Liver (tissue), 8 donors: ENCODE measurements at regions not wholly inside any gene's neighbourhood (a gene's known extent, or its start where the extent isn't known, plus 50 kb on each side); places are given as distances from the start of the nearest gene placed in this dataset.

Experiments
- DNase-seq: peaks from one replicate; pipeline ENCODE4 v3.0.0-alpha.2; 2017; ENCODE audit warnings: low spot score
- H3K27ac ChIP-seq, 2 donors: one replicate each; pipeline ENCODE4 v1.7.0; 2013; ENCODE audit warnings: inconsistent platforms in 2 of 2, low read length in 2 of 2, control low read depth in 1 of 2, low read depth in 1 of 2, mild to moderate bottlenecking in 1 of 2
- H3K27me3 ChIP-seq, 4 donors: one replicate each; pipeline versions ENCODE4 v1.6.1 to v1.7.0; 2013; ENCODE audit warnings: low read length in 3 of 4, inconsistent platforms in 1 of 4, mild to moderate bottlenecking in 1 of 4, moderate library complexity in 1 of 4; ENCODE audit not compliant: control insufficient read depth in 4 of 4, insufficient read depth in 4 of 4
- H3K36me3 ChIP-seq, 4 donors: one replicate each; pipeline versions ENCODE4 v1.6.1 to v1.7.0; 2013; ENCODE audit warnings: low read length in 3 of 4, mild to moderate bottlenecking in 3 of 4, low read depth in 1 of 4, moderate library complexity in 1 of 4; ENCODE audit not compliant: control insufficient read depth in 4 of 4, insufficient read depth in 3 of 4
- H3K4me1 ChIP-seq, 4 donors: one replicate each; pipeline versions ENCODE4 v1.6.1 to v1.7.0; 2013; ENCODE audit warnings: low read length in 3 of 4, mild to moderate bottlenecking in 3 of 4, moderate library complexity in 1 of 4; ENCODE audit not compliant: control insufficient read depth in 4 of 4, insufficient read depth in 4 of 4
- H3K4me3 ChIP-seq, 3 donors: one replicate each; pipeline versions ENCODE4 v1.6.1 to v1.7.0; 2013; ENCODE audit warnings: low read length in 3 of 3, control low read depth in 1 of 3, low read depth in 1 of 3, mild to moderate bottlenecking in 1 of 3
- H3K9ac ChIP-seq, 2 donors: one replicate each; pipeline ENCODE4 v1.7.0; 2013; ENCODE audit warnings: low read length in 2 of 2, mild to moderate bottlenecking in 2 of 2, moderate library complexity in 2 of 2, control low read depth in 1 of 2, low read depth in 1 of 2
- H3K9me3 ChIP-seq, 4 donors: one replicate each; pipeline versions ENCODE4 v1.6.1 to v1.7.0; 2013; ENCODE audit warnings: low read length in 3 of 4; ENCODE audit not compliant: control insufficient read depth in 4 of 4
- ATF3 ChIP-seq: IDR thresholded peaks from 2 replicates; pipeline ENCODE4 v1.6.1; 2016; ENCODE audit warnings: antibody characterized with exemption
- EGR1 ChIP-seq, 2 donors: IDR thresholded peaks; 2 replicates each; pipeline ENCODE4 v1.6.1; 2016 to 2018; ENCODE audit warnings: antibody characterized with exemption in 2 of 2, low read depth in 2 of 2
- FOXA1 ChIP-seq: IDR thresholded peaks from 2 replicates; pipeline ENCODE4 v1.6.1; 2016; ENCODE audit warnings: antibody characterized with exemption
- FOXA2 ChIP-seq: IDR thresholded peaks from 2 replicates; pipeline ENCODE4 v1.6.1; 2016; ENCODE audit warnings: antibody characterized with exemption
- GABPA ChIP-seq, 2 donors: IDR thresholded peaks in 1 of 2; conservative IDR thresholded peaks in 1 of 2; 2 replicates each; pipeline ENCODE4 v1.6.1; 2016; ENCODE audit warnings: antibody characterized with exemption in 2 of 2, mild to moderate bottlenecking in 1 of 2, moderate library complexity in 1 of 2
- HNF4A ChIP-seq, 2 donors: conservative IDR thresholded peaks; 2 replicates each; pipeline ENCODE4 v1.6.1; 2016; ENCODE audit warnings: antibody characterized with exemption in 2 of 2, mild to moderate bottlenecking in 2 of 2
- HNF4G ChIP-seq: IDR thresholded peaks from 2 replicates; pipeline ENCODE4 v1.6.1; 2016; ENCODE audit warnings: antibody characterized with exemption
- JUND ChIP-seq, 2 donors: IDR thresholded peaks; 2 replicates each; pipeline ENCODE4 v1.6.1; 2016; ENCODE audit warnings: antibody characterized with exemption in 2 of 2
- MAX ChIP-seq: IDR thresholded peaks from 2 replicates; pipeline ENCODE4 v1.6.1; 2016; ENCODE audit warnings: antibody characterized with exemption
- NR2F2 ChIP-seq: IDR thresholded peaks from 2 replicates; pipeline ENCODE4 v1.6.1; 2016; ENCODE audit warnings: antibody characterized with exemption
- RAD21 ChIP-seq, 2 donors: IDR thresholded peaks; 2 replicates each; pipeline ENCODE4 v1.6.1; 2016; ENCODE audit warnings: antibody characterized with exemption in 2 of 2, mild to moderate bottlenecking in 2 of 2
- RXRA ChIP-seq, 2 donors: IDR thresholded peaks; 2 replicates each; pipeline ENCODE4 v1.6.1; 2017 to 2018; ENCODE audit warnings: antibody characterized with exemption in 2 of 2, mild to moderate bottlenecking in 1 of 2
- SP1 ChIP-seq: IDR thresholded peaks from 2 replicates; pipeline ENCODE4 v1.6.1; 2018; ENCODE audit warnings: antibody characterized with exemption, mild to moderate bottlenecking
- TAF1 ChIP-seq: conservative IDR thresholded peaks from 2 replicates; pipeline ENCODE4 v1.6.1; 2016; ENCODE audit warnings: antibody characterized with exemption, mild to moderate bottlenecking
- YY1 ChIP-seq: IDR thresholded peaks from 2 replicates; pipeline ENCODE4 v1.6.1; 2016; ENCODE audit warnings: antibody characterized with exemption, mild to moderate bottlenecking
- WGBS: extraction: QIAGEN DNeasy Blood & Tissue Kit; methylation state at CpG from one replicate; pipeline ENCODE4 v1.1.7; 2013; 5-methylcytosine and 5-hydroxymethylcytosine counted together
- TF ChIP-seq, protein P1 (sequence below): IDR thresholded peaks from 2 replicates; pipeline ENCODE4 v1.6.1; 2016; ENCODE audit warnings: antibody characterized with exemption
- TF ChIP-seq, protein P2 (sequence below): IDR thresholded peaks from 2 replicates; pipeline ENCODE4 v1.6.1; 2016; ENCODE audit warnings: antibody characterized with exemption, mild to moderate bottlenecking
- TF ChIP-seq, protein P3 (sequence below): fragments of 150-350 bp; IDR thresholded peaks from 2 replicates; pipeline ENCODE4 v1.5.1; 2017; ENCODE audit warnings: improper control_type of control experiment, low read depth, low read length; ENCODE audit not compliant: missing input control
- donor health status: healthy.
- donor health status: healthy.
- donor health status: healthy.
- donor health status: healthy.
- donor health status: healthy.

GRCh38 chr20:60250251-60250650, 292.0 kb downstream of the CDH26 start:
- TF ChIP-seq GABPA (IDR thresholded peaks at IDR 0.05 in 1 of 2, conservative IDR thresholded peaks at IDR 0.05 in 1 of 2) (no peak), RXRA (IDR thresholded peaks at IDR 0.05) (no peak), SP1 (no peak), TAF1 (no peak), ATF3 (no peak), EGR1 (IDR thresholded peaks at IDR 0.05; ENCODE audit: low read depth in 2 of 2) (no peak), JUND (IDR thresholded peaks at IDR 0.05) (no peak), HNF4A (conservative IDR thresholded peaks at IDR 0.05) (no peak), FOXA2 (no peak), HNF4G (no peak), YY1 (no peak), MAX (no peak), NR2F2 (no peak), FOXA1 (no peak), RAD21 (IDR thresholded peaks at IDR 0.05) (no peak)
- TF ChIP-seq, protein P1, sequence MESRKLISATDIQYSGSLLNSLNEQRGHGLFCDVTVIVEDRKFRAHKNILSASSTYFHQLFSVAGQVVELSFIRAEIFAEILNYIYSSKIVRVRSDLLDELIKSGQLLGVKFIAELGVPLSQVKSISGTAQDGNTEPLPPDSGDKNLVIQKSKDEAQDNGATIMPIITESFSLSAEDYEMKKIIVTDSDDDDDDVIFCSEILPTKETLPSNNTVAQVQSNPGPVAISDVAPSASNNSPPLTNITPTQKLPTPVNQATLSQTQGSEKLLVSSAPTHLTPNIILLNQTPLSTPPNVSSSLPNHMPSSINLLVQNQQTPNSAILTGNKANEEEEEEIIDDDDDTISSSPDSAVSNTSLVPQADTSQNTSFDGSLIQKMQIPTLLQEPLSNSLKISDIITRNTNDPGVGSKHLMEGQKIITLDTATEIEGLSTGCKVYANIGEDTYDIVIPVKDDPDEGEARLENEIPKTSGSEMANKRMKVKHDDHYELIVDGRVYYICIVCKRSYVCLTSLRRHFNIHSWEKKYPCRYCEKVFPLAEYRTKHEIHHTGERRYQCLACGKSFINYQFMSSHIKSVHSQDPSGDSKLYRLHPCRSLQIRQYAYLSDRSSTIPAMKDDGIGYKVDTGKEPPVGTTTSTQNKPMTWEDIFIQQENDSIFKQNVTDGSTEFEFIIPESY: no peak
- TF ChIP-seq, protein P2, sequence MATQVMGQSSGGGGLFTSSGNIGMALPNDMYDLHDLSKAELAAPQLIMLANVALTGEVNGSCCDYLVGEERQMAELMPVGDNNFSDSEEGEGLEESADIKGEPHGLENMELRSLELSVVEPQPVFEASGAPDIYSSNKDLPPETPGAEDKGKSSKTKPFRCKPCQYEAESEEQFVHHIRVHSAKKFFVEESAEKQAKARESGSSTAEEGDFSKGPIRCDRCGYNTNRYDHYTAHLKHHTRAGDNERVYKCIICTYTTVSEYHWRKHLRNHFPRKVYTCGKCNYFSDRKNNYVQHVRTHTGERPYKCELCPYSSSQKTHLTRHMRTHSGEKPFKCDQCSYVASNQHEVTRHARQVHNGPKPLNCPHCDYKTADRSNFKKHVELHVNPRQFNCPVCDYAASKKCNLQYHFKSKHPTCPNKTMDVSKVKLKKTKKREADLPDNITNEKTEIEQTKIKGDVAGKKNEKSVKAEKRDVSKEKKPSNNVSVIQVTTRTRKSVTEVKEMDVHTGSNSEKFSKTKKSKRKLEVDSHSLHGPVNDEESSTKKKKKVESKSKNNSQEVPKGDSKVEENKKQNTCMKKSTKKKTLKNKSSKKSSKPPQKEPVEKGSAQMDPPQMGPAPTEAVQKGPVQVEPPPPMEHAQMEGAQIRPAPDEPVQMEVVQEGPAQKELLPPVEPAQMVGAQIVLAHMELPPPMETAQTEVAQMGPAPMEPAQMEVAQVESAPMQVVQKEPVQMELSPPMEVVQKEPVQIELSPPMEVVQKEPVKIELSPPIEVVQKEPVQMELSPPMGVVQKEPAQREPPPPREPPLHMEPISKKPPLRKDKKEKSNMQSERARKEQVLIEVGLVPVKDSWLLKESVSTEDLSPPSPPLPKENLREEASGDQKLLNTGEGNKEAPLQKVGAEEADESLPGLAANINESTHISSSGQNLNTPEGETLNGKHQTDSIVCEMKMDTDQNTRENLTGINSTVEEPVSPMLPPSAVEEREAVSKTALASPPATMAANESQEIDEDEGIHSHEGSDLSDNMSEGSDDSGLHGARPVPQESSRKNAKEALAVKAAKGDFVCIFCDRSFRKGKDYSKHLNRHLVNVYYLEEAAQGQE: no peak
- TF ChIP-seq, protein P3, sequence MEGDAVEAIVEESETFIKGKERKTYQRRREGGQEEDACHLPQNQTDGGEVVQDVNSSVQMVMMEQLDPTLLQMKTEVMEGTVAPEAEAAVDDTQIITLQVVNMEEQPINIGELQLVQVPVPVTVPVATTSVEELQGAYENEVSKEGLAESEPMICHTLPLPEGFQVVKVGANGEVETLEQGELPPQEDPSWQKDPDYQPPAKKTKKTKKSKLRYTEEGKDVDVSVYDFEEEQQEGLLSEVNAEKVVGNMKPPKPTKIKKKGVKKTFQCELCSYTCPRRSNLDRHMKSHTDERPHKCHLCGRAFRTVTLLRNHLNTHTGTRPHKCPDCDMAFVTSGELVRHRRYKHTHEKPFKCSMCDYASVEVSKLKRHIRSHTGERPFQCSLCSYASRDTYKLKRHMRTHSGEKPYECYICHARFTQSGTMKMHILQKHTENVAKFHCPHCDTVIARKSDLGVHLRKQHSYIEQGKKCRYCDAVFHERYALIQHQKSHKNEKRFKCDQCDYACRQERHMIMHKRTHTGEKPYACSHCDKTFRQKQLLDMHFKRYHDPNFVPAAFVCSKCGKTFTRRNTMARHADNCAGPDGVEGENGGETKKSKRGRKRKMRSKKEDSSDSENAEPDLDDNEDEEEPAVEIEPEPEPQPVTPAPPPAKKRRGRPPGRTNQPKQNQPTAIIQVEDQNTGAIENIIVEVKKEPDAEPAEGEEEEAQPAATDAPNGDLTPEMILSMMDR: no peak
- no peaks in the 10 kb centered on the region for H3K9me3 ChIP-seq
- peaks cover 0 to 3% (median 0%) of the 10 kb centered on the region in 4 donors for H3K27me3 ChIP-seq
- no peak overlapping the region for H3K27ac ChIP-seq
- peaks cover 0 to 3% (median under 1%) of the 10 kb centered on the region in 4 donors for H3K4me1 ChIP-seq
- H3K4me3 ChIP-seq: no peak overlapping the region
- H3K36me3 ChIP-seq: no peaks in the 10 kb centered on the region
- H3K9ac ChIP-seq: no peak overlapping the region
- 94% methylated on average over 5 of the region's 5 CpGs for WGBS
- no peak for DNase-seq
